OCI-LY1 (cell line): ENCODE measurements at regions not wholly inside any gene's neighbourhood (a gene's known extent, or its start where the extent isn't known, plus 50 kb on each side); places are given as distances from the start of the nearest gene placed in this dataset.

Experiments
- CTCF ChIP-seq: fragments of 200-600 bp; sonication (generic), shearing (Covaris generic); IDR thresholded peaks from 2 replicates; pipeline ENCODE4 v1.5.1; 2017; ENCODE audit warnings: mild to moderate bottlenecking, antibody characterized with exemption, low read length, moderate library complexity, mixed read lengths
- EZH2 ChIP-seq: fragments of 200-600 bp; sonication (generic), shearing (Covaris generic); IDR thresholded peaks from 2 replicates; pipeline ENCODE4 v1.8.0; 2017; ENCODE audit warnings: borderline replicate concordance, mixed run types, mild to moderate bottlenecking, antibody characterized with exemption, low read length, moderate library complexity, mixed read lengths

GRCh38 chr15:70474471-70475406, 288.6 kb downstream of the UACA start:
- TF ChIP-seq CTCF (no peak), EZH2 (no peak)
